ENCODE measurements at regions not wholly inside any gene's neighbourhood (a gene's known extent, or its start where the extent isn't known, plus 50 kb on each side); places are given as distances from the start of the nearest gene placed in this dataset.
"Not testable (repeated sequence)": the region's sequence is repeated elsewhere in the genome, so short reads cannot be mapped to it uniquely, and the experiment has no call there.

GRCh38 chr10:26932576-26932975 lies 71.8 kb upstream of the ABI1 start:
- H3K4me3 ChIP-seq (ENCODE audit: low read length): no peak overlapping the region
- no peaks in the 10 kb centered on the region for H3K36me3 ChIP-seq (ENCODE audit: insufficient read depth, low read length)
- Mint-ChIP-seq H3K36me3 (ENCODE audit: low read depth) (no peaks in the 10 kb centered on the region), H3K27me3 (peaks cover 4% of the 10 kb centered on the region), H3K4me3 (no peak overlapping the region), H3K4me1 (ENCODE audit: low read depth) (no peaks in the 10 kb centered on the region), H3K27ac (no peak overlapping the region), H3K9me3 (no peaks in the 10 kb centered on the region)
- CTCF ChIA-PET: no interaction called here
- no peak overlapping the region for H3K27ac ChIP-seq (ENCODE audit: low read depth in 1 of 2, low read length in 2 of 2)
- H3K27me3 ChIP-seq (ENCODE audit: control insufficient read depth in 1 of 2, insufficient read depth in 2 of 2, low read length in 2 of 2): no peaks in the 10 kb centered on the region
- DNase-seq (no peak), ATAC-seq (ENCODE audit: poor library complexity) (no peak)
- no peak for TF ChIP-seq CTCF (IDR thresholded peaks at IDR 0.05)
- intact Hi-C loops (cut with DNase I, micrococcal nuclease): no loop called here
- H3K4me1 ChIP-seq (ENCODE audit: insufficient read depth, low read length): peaks cover 6% of the 10 kb centered on the region
- no peaks in the 10 kb centered on the region for H3K9me3 ChIP-seq (ENCODE audit: control insufficient read depth in 1 of 2, insufficient read depth in 1 of 2, low read length in 2 of 2)
- POLR2A ChIA-PET: no interaction called here

DNA sequence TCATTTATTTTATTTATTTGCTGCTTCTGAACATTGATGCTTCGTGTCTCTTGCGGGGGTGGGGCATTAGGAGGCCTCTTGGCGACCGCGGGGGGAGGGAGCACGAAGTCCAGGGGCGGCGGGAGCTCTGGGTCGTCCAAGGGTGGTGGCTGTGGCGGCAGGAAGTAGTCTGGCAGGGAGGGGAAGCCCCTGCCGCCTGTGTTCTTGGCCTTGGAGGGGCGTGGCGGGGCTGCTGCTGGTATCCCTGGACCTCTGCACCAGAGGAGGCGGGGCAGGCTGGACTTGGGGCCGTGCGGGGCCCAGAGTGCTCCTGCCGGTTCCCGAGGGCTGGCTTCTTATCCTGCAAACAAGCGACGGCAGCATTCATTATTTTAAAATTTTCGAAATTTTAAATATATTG lies 70.5 kb upstream of the ABI1 start:
- no peaks in the 10 kb centered on the region for H3K36me3 Mint-ChIP-seq (ENCODE audit: low read depth)
- H3K4me1 Mint-ChIP-seq (ENCODE audit: low read depth): no peaks in the 10 kb centered on the region
- Histone ChIP-seq H3K4me3 (ENCODE audit: low read length) (no peak overlapping the region), H3K9me3 (ENCODE audit: control insufficient read depth in 1 of 2, insufficient read depth in 1 of 2, low read length in 2 of 2) (no peaks in the 10 kb centered on the region), H3K27ac (ENCODE audit: low read depth in 1 of 2, low read length in 2 of 2) (no peak overlapping the region), H3K36me3 (ENCODE audit: insufficient read depth, low read length) (no peaks in the 10 kb centered on the region), H3K27me3 (ENCODE audit: control insufficient read depth in 1 of 2, insufficient read depth in 2 of 2, low read length in 2 of 2) (no peaks in the 10 kb centered on the region), H3K4me1 (ENCODE audit: insufficient read depth, low read length) (peaks cover 6% of the 10 kb centered on the region)
- TF ChIP-seq CTCF (IDR thresholded peaks at IDR 0.05): no peak
- no peak overlapping the region for H3K27ac Mint-ChIP-seq
- CTCF ChIA-PET: no interaction called here
- ATAC-seq (ENCODE audit: poor library complexity): no peak
- POLR2A ChIA-PET: no interaction called here
- intact Hi-C loops (cut with DNase I, micrococcal nuclease): no loop called here
- peaks cover 4% of the 10 kb centered on the region for H3K27me3 Mint-ChIP-seq
- peak in 2 of 14 experiments; percentile 3 to 4 for DNase-seq
- no peaks in the 10 kb centered on the region for H3K9me3 Mint-ChIP-seq
- H3K4me3 Mint-ChIP-seq: no peak overlapping the region

DNA sequence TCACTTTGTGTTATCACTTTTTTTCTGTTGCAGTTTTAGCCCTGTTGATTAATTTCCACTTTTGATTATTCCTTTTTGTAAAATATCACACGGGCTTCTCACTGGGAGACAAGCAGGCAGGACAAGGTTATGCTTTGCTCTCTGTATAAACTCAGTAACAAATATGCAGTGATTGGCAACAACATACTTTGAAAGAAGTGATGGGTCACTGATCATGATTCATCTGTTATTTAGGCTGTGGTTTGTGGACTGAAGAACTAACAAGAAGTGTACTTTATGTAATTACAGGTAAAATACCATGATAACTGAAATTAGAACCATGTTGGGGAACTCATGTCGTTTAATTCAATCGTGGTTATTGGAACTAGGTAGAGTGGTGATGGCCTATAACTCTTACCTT lies 62.1 kb upstream of the ABI1 start:
- H3K4me3 Mint-ChIP-seq; H3K36me3 Mint-ChIP-seq (ENCODE audit: low read depth); H3K27ac ChIP-seq (ENCODE audit: low read depth in 1 of 2, low read length in 2 of 2); intact Hi-C loops (cut with DNase I, micrococcal nuclease); H3K27me3 Mint-ChIP-seq; H3K27ac Mint-ChIP-seq; H3K27me3 ChIP-seq (ENCODE audit: control insufficient read depth in 1 of 2, insufficient read depth in 2 of 2, low read length in 2 of 2); H3K4me1 Mint-ChIP-seq (ENCODE audit: low read depth); CTCF ChIA-PET; H3K9me3 ChIP-seq (ENCODE audit: control insufficient read depth in 1 of 2, insufficient read depth in 1 of 2, low read length in 2 of 2); H3K4me1 ChIP-seq (ENCODE audit: insufficient read depth, low read length); H3K4me3 ChIP-seq (ENCODE audit: low read length); DNase-seq; H3K9me3 Mint-ChIP-seq; POLR2A ChIA-PET; H3K36me3 ChIP-seq (ENCODE audit: insufficient read depth, low read length); ATAC-seq (ENCODE audit: poor library complexity): not testable (repeated sequence)

DNA sequence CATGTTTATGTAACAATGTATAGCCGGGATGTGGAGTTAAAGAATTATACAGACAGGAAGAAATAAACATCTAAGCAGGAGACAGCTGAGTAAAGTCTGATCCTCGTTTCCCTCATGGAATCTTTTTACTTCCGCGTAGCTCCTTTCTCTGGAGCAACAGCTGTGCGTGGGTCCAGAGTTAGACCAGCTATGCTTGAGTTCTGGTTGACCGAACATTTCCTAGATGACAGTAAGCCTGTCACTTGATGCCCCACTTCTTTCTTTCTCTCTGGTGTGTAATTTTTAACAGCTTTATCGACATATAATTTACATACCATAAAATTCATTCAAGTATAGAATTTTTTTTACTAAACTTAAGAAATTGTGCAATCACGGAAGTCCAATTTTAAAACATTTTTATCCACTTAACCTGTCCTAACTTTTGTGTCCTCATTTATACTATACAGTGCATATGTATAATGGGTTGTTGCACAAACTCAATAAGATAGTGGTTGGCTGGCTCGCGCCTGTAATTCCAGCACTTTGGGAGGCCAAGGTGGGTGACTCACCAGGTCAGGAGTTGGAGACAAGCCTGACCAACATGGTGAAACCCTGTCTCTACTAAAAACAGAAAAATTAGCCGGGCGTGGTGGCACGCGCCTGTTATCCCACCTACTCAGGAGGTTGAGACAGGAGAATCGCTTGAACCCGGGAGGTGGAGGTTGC lies 58.5 kb upstream of the ABI1 start:
- CTCF ChIA-PET; H3K9me3 ChIP-seq (ENCODE audit: control insufficient read depth in 1 of 2, insufficient read depth in 1 of 2, low read length in 2 of 2); DNase-seq; H3K4me3 ChIP-seq (ENCODE audit: low read length); H3K27ac Mint-ChIP-seq; H3K27me3 Mint-ChIP-seq; H3K9me3 Mint-ChIP-seq; POLR2A ChIA-PET; H3K4me1 ChIP-seq (ENCODE audit: insufficient read depth, low read length); ATAC-seq (ENCODE audit: poor library complexity); H3K4me1 Mint-ChIP-seq (ENCODE audit: low read depth); H3K27me3 ChIP-seq (ENCODE audit: control insufficient read depth in 1 of 2, insufficient read depth in 2 of 2, low read length in 2 of 2); H3K36me3 ChIP-seq (ENCODE audit: insufficient read depth, low read length); H3K36me3 Mint-ChIP-seq (ENCODE audit: low read depth); H3K4me3 Mint-ChIP-seq; intact Hi-C loops (cut with DNase I, micrococcal nuclease); H3K27ac ChIP-seq (ENCODE audit: low read depth in 1 of 2, low read length in 2 of 2): not testable (repeated sequence)

Measured in CD4-positive, alpha-beta T cell (primary cell).